ENCODE measurements at regions not wholly inside any gene's neighbourhood (a gene's known extent, or its start where the extent isn't known, plus 50 kb on each side); places are given as distances from the start of the nearest gene placed in this dataset.

DNA sequence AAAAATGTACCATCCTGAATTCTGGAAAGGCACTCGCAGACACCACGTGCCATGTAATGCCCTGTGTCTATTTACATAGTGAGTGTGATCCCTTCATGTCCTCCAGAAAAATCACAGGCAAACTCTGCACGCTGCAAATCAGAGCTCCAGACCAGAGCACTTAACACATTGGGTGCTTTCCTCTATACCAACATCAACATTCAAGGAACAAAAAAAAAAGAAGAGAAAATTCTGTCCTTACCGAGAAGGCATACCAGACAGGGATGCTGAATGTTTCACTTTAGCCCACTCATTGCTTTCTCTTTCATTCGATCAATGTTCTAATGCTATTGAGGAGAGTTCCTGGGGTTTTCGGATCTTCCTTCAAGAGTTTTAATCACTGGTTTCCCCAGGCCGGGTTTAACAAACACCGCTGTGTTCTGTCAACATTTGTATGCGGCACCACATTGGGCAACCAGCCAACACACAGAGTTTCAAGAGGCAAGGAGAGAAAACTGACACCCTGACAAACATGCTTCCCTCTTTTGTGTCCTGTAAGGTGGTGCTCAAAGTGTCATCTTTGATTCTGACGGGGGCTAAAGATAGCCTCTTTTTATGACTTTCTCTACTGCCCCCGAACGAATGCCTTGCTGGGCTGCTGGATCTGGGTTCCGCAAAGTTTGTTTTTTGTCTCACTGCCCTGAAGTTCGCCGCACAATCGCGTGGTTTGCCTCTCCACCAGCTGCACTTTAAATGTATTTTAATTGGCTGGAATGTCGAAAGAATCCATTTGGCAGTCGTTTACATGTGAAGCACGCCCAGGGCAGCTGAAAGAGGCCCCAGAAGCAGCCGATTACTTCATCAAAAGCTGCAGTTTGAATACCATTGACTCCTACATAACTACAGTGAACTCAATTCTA lies 106.4 kb upstream of the NCKAP5 start:
- TF ChIP-seq, protein P1, sequence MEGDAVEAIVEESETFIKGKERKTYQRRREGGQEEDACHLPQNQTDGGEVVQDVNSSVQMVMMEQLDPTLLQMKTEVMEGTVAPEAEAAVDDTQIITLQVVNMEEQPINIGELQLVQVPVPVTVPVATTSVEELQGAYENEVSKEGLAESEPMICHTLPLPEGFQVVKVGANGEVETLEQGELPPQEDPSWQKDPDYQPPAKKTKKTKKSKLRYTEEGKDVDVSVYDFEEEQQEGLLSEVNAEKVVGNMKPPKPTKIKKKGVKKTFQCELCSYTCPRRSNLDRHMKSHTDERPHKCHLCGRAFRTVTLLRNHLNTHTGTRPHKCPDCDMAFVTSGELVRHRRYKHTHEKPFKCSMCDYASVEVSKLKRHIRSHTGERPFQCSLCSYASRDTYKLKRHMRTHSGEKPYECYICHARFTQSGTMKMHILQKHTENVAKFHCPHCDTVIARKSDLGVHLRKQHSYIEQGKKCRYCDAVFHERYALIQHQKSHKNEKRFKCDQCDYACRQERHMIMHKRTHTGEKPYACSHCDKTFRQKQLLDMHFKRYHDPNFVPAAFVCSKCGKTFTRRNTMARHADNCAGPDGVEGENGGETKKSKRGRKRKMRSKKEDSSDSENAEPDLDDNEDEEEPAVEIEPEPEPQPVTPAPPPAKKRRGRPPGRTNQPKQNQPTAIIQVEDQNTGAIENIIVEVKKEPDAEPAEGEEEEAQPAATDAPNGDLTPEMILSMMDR (IDR thresholded peaks at IDR 0.05; ENCODE audit: low read depth, low read length, missing control alignments), result no peak
- H3K4me3 ChIP-seq (ENCODE audit: low read depth, low read length), result no peak overlapping the region
- DNase-seq (ENCODE audit: low read depth), result no peak

GRCh38 chr2:133676392-133677130 lies 108.3 kb upstream of the NCKAP5 start:
- no peak for DNase-seq (ENCODE audit: low read depth)
- TF ChIP-seq, protein P1 (IDR thresholded peaks at IDR 0.05; ENCODE audit: low read depth, low read length, missing control alignments), result no peak
- no peak overlapping the region for H3K4me3 ChIP-seq (ENCODE audit: low read depth, low read length)

DNA sequence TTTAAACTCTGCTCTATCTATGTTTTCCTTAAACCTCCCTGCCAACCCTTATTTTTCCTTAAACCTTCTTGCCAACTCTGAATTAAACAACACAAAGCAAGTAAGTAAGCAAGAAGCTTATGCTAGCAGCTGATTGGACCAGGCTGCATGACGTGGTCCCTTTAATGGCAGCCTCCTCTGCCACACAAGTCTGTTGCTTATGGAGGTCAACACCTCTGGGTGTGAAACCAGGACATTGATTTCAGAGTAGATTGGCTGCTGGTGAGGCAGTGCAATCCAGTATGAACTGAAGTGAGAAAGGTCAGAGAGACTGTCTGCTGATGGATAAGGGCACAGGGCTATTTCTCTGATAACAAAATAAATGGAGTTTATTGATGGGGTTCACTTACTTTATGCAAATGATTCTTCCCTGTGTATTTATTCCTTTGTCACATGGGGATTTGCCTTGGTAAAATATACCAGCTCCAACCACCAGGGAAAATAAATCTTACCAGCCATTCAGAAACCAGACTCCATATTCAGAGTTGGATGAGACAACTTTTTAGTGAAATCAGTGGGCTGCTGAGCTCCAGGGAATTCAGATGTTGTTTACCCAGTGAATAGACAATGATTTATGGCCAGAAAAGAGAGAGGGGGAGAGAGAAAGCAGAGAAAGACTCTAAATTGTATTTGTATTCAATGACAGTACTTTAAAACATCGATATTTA lies 112.2 kb upstream of the NCKAP5 start:
- no peak overlapping the region for H3K4me3 ChIP-seq (ENCODE audit: low read depth, low read length)
- TF ChIP-seq, protein P1 (IDR thresholded peaks at IDR 0.05; ENCODE audit: low read depth, low read length, missing control alignments), result no peak
- no peak for DNase-seq (ENCODE audit: low read depth)

- DNase-seq (ENCODE audit: low read depth), result no peak
- no peak overlapping the region for H3K4me3 ChIP-seq (ENCODE audit: low read depth, low read length)
- TF ChIP-seq, protein P1 (IDR thresholded peaks at IDR 0.05; ENCODE audit: low read depth, low read length, missing control alignments), result no peak
Observed at GRCh38 chr2:133682347-133682746, 114.1 kb upstream of the NCKAP5 start.

DNA sequence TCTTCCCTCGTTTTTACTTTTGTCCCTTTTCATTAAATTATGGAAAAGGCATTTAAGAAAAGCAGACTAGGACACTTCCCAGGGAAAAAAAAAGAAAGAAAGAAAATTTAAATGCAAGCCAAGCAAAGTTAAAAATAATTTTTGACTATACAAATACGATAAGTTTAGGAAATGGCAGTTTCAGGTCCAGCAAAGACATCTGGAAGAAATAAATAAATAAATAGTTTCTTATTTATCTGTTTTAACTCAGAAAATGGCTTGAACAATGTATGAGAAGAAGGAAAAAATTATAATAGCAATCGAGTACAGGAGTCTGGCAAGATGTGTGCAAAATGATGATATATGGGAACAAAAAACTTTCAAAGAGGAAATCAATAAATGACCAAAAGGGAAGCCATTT lies 114.6 kb upstream of the NCKAP5 start:
- H3K4me3 ChIP-seq (ENCODE audit: low read depth, low read length), result no peak overlapping the region
- TF ChIP-seq, protein P1 (IDR thresholded peaks at IDR 0.05; ENCODE audit: low read depth, low read length, missing control alignments), result no peak
- DNase-seq (ENCODE audit: low read depth), result no peak

- DNase-seq (ENCODE audit: low read depth), result no peak
- no peak overlapping the region for H3K4me3 ChIP-seq (ENCODE audit: low read depth, low read length)
- TF ChIP-seq, protein P1 (IDR thresholded peaks at IDR 0.05; ENCODE audit: low read depth, low read length, missing control alignments), result no peak
Observed at GRCh38 chr2:133685636-133686215, 117.5 kb upstream of the NCKAP5 start.

All from GM12864 (cell line).